Astrocyte (in vitro differentiated cells and primary cell): ENCODE measurements at regions not wholly inside any gene's neighbourhood (a gene's known extent, or its start where the extent isn't known, plus 50 kb on each side); places are given as distances from the start of the nearest gene placed in this dataset.

Source experiments
- DNase-seq: peaks from one replicate; pipeline ENCODE4 v3.0.0-alpha.2; 2010; ENCODE audit warnings: low read depth
- FAIRE-seq: peaks from 2 replicates; lab custom pipeline; 2011; peaks lifted over from hg19 to GRCh38; lab: Jason Lieb, UNC
- H2AFZ ChIP-seq: 2 replicates; pipeline ENCODE4 v1.6.0; 2012; ENCODE audit warnings: low read depth, low read length, inconsistent platforms
- H3K27ac ChIP-seq: 2 replicates; pipeline ENCODE4 v1.5.1; 2011; ENCODE audit warnings: low read depth, low read length, inconsistent platforms
- H3K27me3 ChIP-seq: 2 replicates; pipeline ENCODE4 v1.6.0; 2011; ENCODE audit warnings: low read length, inconsistent platforms; ENCODE audit not compliant: insufficient read depth
- H3K36me3 ChIP-seq: 2 replicates; pipeline ENCODE4 v1.5.1; 2011; ENCODE audit warnings: low read length, inconsistent platforms; ENCODE audit not compliant: insufficient read depth
- H3K4me1 ChIP-seq: 2 replicates; pipeline ENCODE4 v1.5.1; 2011; ENCODE audit warnings: low read length, inconsistent platforms; ENCODE audit not compliant: insufficient read depth
- H3K4me2 ChIP-seq: 2 replicates; pipeline ENCODE4 v1.6.0; 2012; ENCODE audit warnings: low read length, inconsistent platforms
- H3K4me3 ChIP-seq: 2 replicates; pipeline ENCODE4 v1.5.1; 2011; ENCODE audit warnings: low read depth, mild to moderate bottlenecking, low read length, inconsistent platforms; ENCODE audit not compliant: insufficient read depth
- H3K79me2 ChIP-seq: 2 replicates; pipeline ENCODE4 v1.6.0; 2012; ENCODE audit warnings: mild to moderate bottlenecking, low read length, inconsistent platforms; ENCODE audit not compliant: insufficient read depth
- H3K9ac ChIP-seq: 2 replicates; pipeline ENCODE4 v1.6.0; 2012; ENCODE audit warnings: mild to moderate bottlenecking, low read length, inconsistent platforms
- H3K9me3 ChIP-seq: 2 replicates; pipeline ENCODE4 v1.5.1; 2012; ENCODE audit warnings: low read depth, mild to moderate bottlenecking, low read length, inconsistent platforms; ENCODE audit not compliant: insufficient read depth
- H4K20me1 ChIP-seq: 2 replicates; pipeline ENCODE4 v1.6.0; 2012; ENCODE audit warnings: low read length, inconsistent platforms; ENCODE audit not compliant: insufficient read depth
- H3K27ac Mint-ChIP-seq: one replicate; pipeline ENCODE4 v1.8.0; 2021; ENCODE audit warnings: mild to moderate bottlenecking, mixed read lengths; ENCODE audit not compliant: unreplicated experiment
- H3K27me3 Mint-ChIP-seq: one replicate; pipeline ENCODE4 v1.8.0; 2021; ENCODE audit warnings: low read depth, mixed read lengths; ENCODE audit not compliant: unreplicated experiment
- H3K36me3 Mint-ChIP-seq: one replicate; pipeline ENCODE4 v1.8.0; 2021; ENCODE audit warnings: low read depth, mixed read lengths; ENCODE audit not compliant: unreplicated experiment
- H3K4me1 Mint-ChIP-seq: one replicate; pipeline ENCODE4 v1.8.0; 2021; ENCODE audit warnings: low read depth, mixed read lengths; ENCODE audit not compliant: unreplicated experiment
- H3K4me3 Mint-ChIP-seq: one replicate; pipeline ENCODE4 v1.8.0; 2021; ENCODE audit warnings: mild to moderate bottlenecking, moderate library complexity, mixed read lengths; ENCODE audit not compliant: unreplicated experiment
- H3K9me3 Mint-ChIP-seq: one replicate; pipeline ENCODE4 v1.8.0; 2021; ENCODE audit warnings: mild to moderate bottlenecking, mixed read lengths; ENCODE audit not compliant: unreplicated experiment
- CTCF ChIP-seq: IDR thresholded peaks from 2 replicates; pipeline ENCODE4 v1.5.1; 2011; ENCODE audit warnings: low read depth, mild to moderate bottlenecking, inconsistent platforms, low read length, moderate library complexity; ENCODE audit not compliant: insufficient read depth
- EZH2 ChIP-seq: IDR thresholded peaks from 2 replicates; pipeline ENCODE4 v1.6.1; 2012; ENCODE audit warnings: mild to moderate bottlenecking, low read length, inconsistent platforms; ENCODE audit not compliant: insufficient read depth

- Histone ChIP-seq H4K20me1 (no peaks in the 10 kb centered on the region), H2AFZ (no peak overlapping the region), H3K36me3 (no peaks in the 10 kb centered on the region), H3K4me1 (no peaks in the 10 kb centered on the region), H3K4me2 (no peak overlapping the region), H3K79me2 (no peaks in the 10 kb centered on the region), H3K27ac (no peak overlapping the region), H3K27me3 (no peaks in the 10 kb centered on the region), H3K9ac (no peak overlapping the region), H3K9me3 (no peaks in the 10 kb centered on the region), H3K4me3 (no peak overlapping the region)
- Mint-ChIP-seq H3K36me3 (no peaks in the 10 kb centered on the region), H3K4me1 (peaks cover 11% of the 10 kb centered on the region), H3K9me3 (peaks cover 3% of the 10 kb centered on the region), H3K27ac (peak overlapping the region; percentile 5), H3K27me3 (no peaks in the 10 kb centered on the region), H3K4me3 (no peak overlapping the region)
- DNase-seq (peak; percentile 2), FAIRE-seq (no peak)
- TF ChIP-seq CTCF: no peak
- TF ChIP-seq EZH2: no peak
Observed at GRCh38 chr3:111471831-111472230, 70.2 kb upstream of the CD96 start.

- no peaks in the 10 kb centered on the region for H4K20me1 ChIP-seq
- H3K27ac ChIP-seq: no peak overlapping the region
- no peaks in the 10 kb centered on the region for H3K36me3 Mint-ChIP-seq
- no peak overlapping the region for H3K4me3 Mint-ChIP-seq
- no peaks in the 10 kb centered on the region for H3K4me1 ChIP-seq
- no peaks in the 10 kb centered on the region for H3K36me3 ChIP-seq
- no peak overlapping the region for H3K4me3 ChIP-seq
- no peak overlapping the region for H2AFZ ChIP-seq
- no peaks in the 10 kb centered on the region for H3K27me3 ChIP-seq
- peaks cover 3% of the 10 kb centered on the region for H3K9me3 Mint-ChIP-seq
- peak overlapping the region; percentile 5 for H3K27ac Mint-ChIP-seq
- H3K27me3 Mint-ChIP-seq: no peaks in the 10 kb centered on the region
- no peak for DNase-seq
- no peaks in the 10 kb centered on the region for H3K9me3 ChIP-seq
- no peaks in the 10 kb centered on the region for H3K79me2 ChIP-seq
- TF ChIP-seq CTCF: no peak
- TF ChIP-seq EZH2: no peak
- H3K9ac ChIP-seq: no peak overlapping the region
- no peak overlapping the region for H3K4me2 ChIP-seq
- no peak for FAIRE-seq
- H3K4me1 Mint-ChIP-seq: peaks cover 11% of the 10 kb centered on the region
Observed at GRCh38 chr3:111472556-111472955, 69.4 kb upstream of the CD96 start.

GRCh38 chr3:111473550-111473949 lies 68.4 kb upstream of the CD96 start:
- Mint-ChIP-seq H3K27me3 (no peaks in the 10 kb centered on the region), H3K36me3 (no peaks in the 10 kb centered on the region), H3K27ac (no peak overlapping the region), H3K4me1 (peaks cover 11% of the 10 kb centered on the region), H3K9me3 (peaks cover 3% of the 10 kb centered on the region), H3K4me3 (no peak overlapping the region)
- no peak overlapping the region for H3K27ac ChIP-seq
- no peak overlapping the region for H3K4me2 ChIP-seq
- TF ChIP-seq EZH2 (no peak), CTCF (no peak)
- no peak overlapping the region for H3K4me3 ChIP-seq
- FAIRE-seq (no peak), DNase-seq (no peak)
- no peaks in the 10 kb centered on the region for H3K4me1 ChIP-seq
- no peaks in the 10 kb centered on the region for H3K9me3 ChIP-seq
- H3K36me3 ChIP-seq: no peaks in the 10 kb centered on the region
- H4K20me1 ChIP-seq: no peaks in the 10 kb centered on the region
- no peak overlapping the region for H3K9ac ChIP-seq
- no peaks in the 10 kb centered on the region for H3K79me2 ChIP-seq
- no peaks in the 10 kb centered on the region for H3K27me3 ChIP-seq
- H2AFZ ChIP-seq: no peak overlapping the region
